ENCODE measurements at regions not wholly inside any gene's neighbourhood (a gene's known extent, or its start where the extent isn't known, plus 50 kb on each side); places are given as distances from the start of the nearest gene placed in this dataset.

DNA sequence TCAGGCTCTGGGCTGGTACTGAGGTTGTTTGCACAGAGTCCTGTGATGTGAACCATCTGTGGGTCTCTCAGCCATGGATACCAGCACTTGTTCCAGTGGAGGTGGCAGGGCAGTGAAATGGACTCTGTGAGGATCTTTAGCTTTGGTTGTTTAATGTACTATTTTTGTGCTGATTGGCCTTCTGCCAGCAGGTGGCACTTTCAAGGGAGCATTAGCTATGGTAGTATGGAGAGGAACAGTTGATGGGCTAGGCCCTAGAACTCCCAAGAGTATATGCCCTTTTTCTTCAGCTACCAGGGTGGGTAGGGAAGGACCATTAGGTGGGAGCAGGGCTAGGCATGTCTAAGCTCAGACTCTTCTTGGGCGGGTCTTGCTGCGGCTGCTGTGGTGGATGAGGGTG is 257.0 kb upstream of the GYPC start:
- no peak for TF ChIP-seq CTCF (conservative IDR thresholded peaks at IDR 0.05 in 1 of 2, IDR thresholded peaks at IDR 0.05 in 1 of 2; ENCODE audit: low read depth in 1 of 2, low read length in 2 of 2)
- TF ChIP-seq EZH2 (IDR thresholded peaks at IDR 0.05; ENCODE audit: low read length, missing control alignments), result no peak
- no peak overlapping the region for H3K9ac ChIP-seq (ENCODE audit: insufficient read depth, low read length)
- no peaks in the 10 kb centered on the region for H3K4me1 ChIP-seq (ENCODE audit: control insufficient read depth, extremely low read depth, insufficient read depth, low read length)
- H3K4me3 ChIP-seq (replicated peaks in 1 of 4; ENCODE audit: control extremely low read depth in 1 of 4, insufficient read depth in 1 of 4, low read depth in 3 of 4, low read length in 4 of 4), result no peak overlapping the region
- no peaks in the 10 kb centered on the region for H3K79me2 ChIP-seq (ENCODE audit: control insufficient read depth, insufficient read depth, low read length)
- no peak overlapping the region for H3K4me2 ChIP-seq (ENCODE audit: extremely low read depth, insufficient read depth, low read length)
- H3K36me3 ChIP-seq (ENCODE audit: control insufficient read depth, insufficient read depth, low read length), result no peaks in the 10 kb centered on the region
- H4K20me1 ChIP-seq (ENCODE audit: control insufficient read depth, extremely low read depth, insufficient read depth, low read length), result no peaks in the 10 kb centered on the region
- H3K27me3 ChIP-seq (ENCODE audit: control insufficient read depth, insufficient read depth, low read length), result no peaks in the 10 kb centered on the region
- DNase-seq (ENCODE audit: low read depth in 2 of 2), result no peak
- H3K9me3 ChIP-seq (ENCODE audit: control insufficient read depth, insufficient read depth, low read depth, low read length), result no peaks in the 10 kb centered on the region
- H3K27ac ChIP-seq (ENCODE audit: insufficient read depth, low read length), result no peak overlapping the region
- no peak overlapping the region for H2AFZ ChIP-seq (ENCODE audit: low read length)

- Histone ChIP-seq H2AFZ (ENCODE audit: low read length) (no peak overlapping the region), H3K27me3 (ENCODE audit: control insufficient read depth, insufficient read depth, low read length) (no peaks in the 10 kb centered on the region), H3K4me1 (ENCODE audit: control insufficient read depth, extremely low read depth, insufficient read depth, low read length) (no peaks in the 10 kb centered on the region), H3K4me3 (replicated peaks in 1 of 4; ENCODE audit: control extremely low read depth in 1 of 4, insufficient read depth in 1 of 4, low read depth in 3 of 4, low read length in 4 of 4) (no peak overlapping the region), H3K9me3 (ENCODE audit: control insufficient read depth, insufficient read depth, low read depth, low read length) (no peaks in the 10 kb centered on the region), H3K4me2 (ENCODE audit: extremely low read depth, insufficient read depth, low read length) (no peak overlapping the region), H3K9ac (ENCODE audit: insufficient read depth, low read length) (no peak overlapping the region), H3K27ac (ENCODE audit: insufficient read depth, low read length) (no peak overlapping the region), H3K79me2 (ENCODE audit: control insufficient read depth, insufficient read depth, low read length) (no peaks in the 10 kb centered on the region), H3K36me3 (ENCODE audit: control insufficient read depth, insufficient read depth, low read length) (no peaks in the 10 kb centered on the region), H4K20me1 (ENCODE audit: control insufficient read depth, extremely low read depth, insufficient read depth, low read length) (no peaks in the 10 kb centered on the region)
- TF ChIP-seq CTCF (conservative IDR thresholded peaks at IDR 0.05 in 1 of 2, IDR thresholded peaks at IDR 0.05 in 1 of 2; ENCODE audit: low read depth in 1 of 2, low read length in 2 of 2), result no peak
- no peak for TF ChIP-seq EZH2 (IDR thresholded peaks at IDR 0.05; ENCODE audit: low read length, missing control alignments)
- DNase-seq (ENCODE audit: low read depth in 2 of 2), result no peak
These were observed 252.8 kb upstream of the GYPC start for GRCh38 chr2:126403039-126403628.

DNA sequence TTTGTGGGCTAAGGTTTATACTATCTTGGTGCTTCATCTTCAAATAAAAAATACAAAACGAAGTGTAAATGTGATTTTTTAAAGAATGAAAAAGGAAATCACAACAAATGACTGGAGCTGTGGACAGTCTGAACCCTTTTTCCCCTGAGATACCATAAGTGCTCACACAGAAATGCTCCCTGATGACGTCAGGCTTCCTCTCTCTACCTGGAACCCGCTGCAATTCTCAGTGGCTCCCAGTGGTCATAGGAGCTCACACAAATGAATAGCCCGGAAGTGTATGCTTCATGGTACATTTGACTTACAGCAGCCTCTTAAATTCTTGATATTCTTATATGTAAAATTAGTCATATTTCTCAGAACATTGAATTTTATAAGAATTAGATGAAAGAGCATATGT is 249.7 kb upstream of the GYPC start:
- DNase-seq (ENCODE audit: low read depth in 2 of 2), result no peak
- Histone ChIP-seq H3K27me3 (ENCODE audit: control insufficient read depth, insufficient read depth, low read length) (no peaks in the 10 kb centered on the region), H3K36me3 (ENCODE audit: control insufficient read depth, insufficient read depth, low read length) (no peaks in the 10 kb centered on the region), H3K9ac (ENCODE audit: insufficient read depth, low read length) (no peak overlapping the region), H3K9me3 (ENCODE audit: control insufficient read depth, insufficient read depth, low read depth, low read length) (no peaks in the 10 kb centered on the region), H2AFZ (ENCODE audit: low read length) (no peak overlapping the region), H4K20me1 (ENCODE audit: control insufficient read depth, extremely low read depth, insufficient read depth, low read length) (no peaks in the 10 kb centered on the region), H3K4me1 (ENCODE audit: control insufficient read depth, extremely low read depth, insufficient read depth, low read length) (no peaks in the 10 kb centered on the region), H3K4me3 (replicated peaks in 1 of 4; ENCODE audit: control extremely low read depth in 1 of 4, insufficient read depth in 1 of 4, low read depth in 3 of 4, low read length in 4 of 4) (no peak overlapping the region), H3K27ac (ENCODE audit: insufficient read depth, low read length) (no peak overlapping the region), H3K79me2 (ENCODE audit: control insufficient read depth, insufficient read depth, low read length) (no peaks in the 10 kb centered on the region), H3K4me2 (ENCODE audit: extremely low read depth, insufficient read depth, low read length) (no peak overlapping the region)
- TF ChIP-seq EZH2 (IDR thresholded peaks at IDR 0.05; ENCODE audit: low read length, missing control alignments) (no peak), CTCF (conservative IDR thresholded peaks at IDR 0.05 in 1 of 2, IDR thresholded peaks at IDR 0.05 in 1 of 2; ENCODE audit: low read depth in 1 of 2, low read length in 2 of 2) (no peak)

Measured in fibroblast of lung (primary cell).